Naive thymus-derived CD4-positive, alpha-beta T cell (primary cell): ENCODE measurements at regions not wholly inside any gene's neighbourhood (a gene's known extent, or its start where the extent isn't known, plus 50 kb on each side); places are given as distances from the start of the nearest gene placed in this dataset.

ENCODE experiments used
- ATAC-seq: fragments of 150-1000 bp; cut with Tn5 transposase; 2 replicates; pipeline ENCODE4 v1.10.0; 2021; ENCODE audit warnings: mild to moderate bottlenecking, moderate library complexity
- CTCF ChIA-PET: fragments of 350-600 bp; sonication (Branson Sonifier 250); formaldehyde crosslinking; loops from one replicate; lab custom pipeline; 2021; ENCODE audit warnings: antibody characterized with exemption; lab: Charles Lee
- POLR2A ChIA-PET: fragments of 350-600 bp; sonication (Branson Sonifier 250); formaldehyde crosslinking; loops from one replicate; lab custom pipeline; 2021; ENCODE audit warnings: antibody characterized with exemption, inconsistent platforms; lab: Charles Lee
- DNase-seq, 9 donors: peaks; one replicate each; pipeline versions ENCODE4 v3.0.0 to v3.0.0-alpha.2; 2020 to 2022; ENCODE audit warnings: mixed read lengths in 1 of 9
- H3K27ac ChIP-seq: one replicate; pipeline ENCODE4 v1.7.0; 2013; ENCODE audit warnings: mild to moderate bottlenecking, low read depth, low read length, moderate library complexity
- H3K27me3 ChIP-seq, 2 donors: one replicate each; pipeline ENCODE4 v1.7.0; 2013; ENCODE audit warnings: low read length in 2 of 2, mild to moderate bottlenecking in 2 of 2, moderate library complexity in 2 of 2; ENCODE audit not compliant: control insufficient read depth in 2 of 2, insufficient read depth in 2 of 2
- H3K36me3 ChIP-seq, 3 experiments: 1 replicate in 2 of 3; 2 replicates in 1 of 3; pipeline ENCODE4 v1.7.0; 2013; ENCODE audit warnings: low read length in 3 of 3, mild to moderate bottlenecking in 3 of 3, moderate library complexity in 1 of 3; ENCODE audit not compliant: insufficient read depth in 3 of 3, control insufficient read depth in 2 of 3
- H3K4me1 ChIP-seq, 2 donors: one replicate each; pipeline ENCODE4 v1.7.0; 2013; ENCODE audit warnings: low read length in 2 of 2, mild to moderate bottlenecking in 2 of 2, moderate library complexity in 1 of 2; ENCODE audit not compliant: control insufficient read depth in 2 of 2, insufficient read depth in 2 of 2
- H3K4me3 ChIP-seq: 2 replicates; pipeline ENCODE4 v1.7.0; 2013; ENCODE audit warnings: mild to moderate bottlenecking, low read length
- H3K9me3 ChIP-seq, 3 experiments: 1 replicate in 2 of 3; 2 replicates in 1 of 3; pipeline ENCODE4 v1.7.0; 2013; ENCODE audit warnings: low read length in 3 of 3; ENCODE audit not compliant: control insufficient read depth in 2 of 3
- H3K27ac Mint-ChIP-seq, 9 donors: one replicate each; pipeline ENCODE4 v1.8.0; 2020 to 2022; ENCODE audit warnings: mixed read lengths in 9 of 9, mild to moderate bottlenecking in 8 of 9, moderate library complexity in 5 of 9, inconsistent platforms in 2 of 9
- H3K27me3 Mint-ChIP-seq, 5 donors: one replicate each; pipeline ENCODE4 v1.8.0; 2021 to 2022; ENCODE audit warnings: mixed read lengths in 5 of 5, mild to moderate bottlenecking in 1 of 5
- H3K36me3 Mint-ChIP-seq, 5 donors: one replicate each; pipeline ENCODE4 v1.8.0; 2020 to 2022; ENCODE audit warnings: mixed read lengths in 5 of 5, mild to moderate bottlenecking in 3 of 5, inconsistent platforms in 1 of 5
- H3K4me1 Mint-ChIP-seq, 7 donors: one replicate each; pipeline ENCODE4 v1.8.0; 2020 to 2022; ENCODE audit warnings: mixed read lengths in 7 of 7, mild to moderate bottlenecking in 3 of 7, inconsistent platforms in 1 of 7
- H3K4me3 Mint-ChIP-seq, 10 donors: one replicate each; pipeline ENCODE4 v1.8.0; 2020 to 2022; ENCODE audit warnings: mild to moderate bottlenecking in 10 of 10, mixed read lengths in 10 of 10, moderate library complexity in 6 of 10, inconsistent platforms in 2 of 10
- H3K9me3 Mint-ChIP-seq, 11 donors: one replicate each; pipeline ENCODE4 v1.8.0; 2020 to 2022; ENCODE audit warnings: mixed read lengths in 11 of 11, mild to moderate bottlenecking in 4 of 11, inconsistent platforms in 1 of 11, moderate library complexity in 1 of 11
- intact Hi-C, 2 donors: fragments of 100-400 bp; cut with micrococcal nuclease; formaldehyde crosslinking; loops; one replicate each; pipeline ENCODE4 v1.15.1; 2023

DNA sequence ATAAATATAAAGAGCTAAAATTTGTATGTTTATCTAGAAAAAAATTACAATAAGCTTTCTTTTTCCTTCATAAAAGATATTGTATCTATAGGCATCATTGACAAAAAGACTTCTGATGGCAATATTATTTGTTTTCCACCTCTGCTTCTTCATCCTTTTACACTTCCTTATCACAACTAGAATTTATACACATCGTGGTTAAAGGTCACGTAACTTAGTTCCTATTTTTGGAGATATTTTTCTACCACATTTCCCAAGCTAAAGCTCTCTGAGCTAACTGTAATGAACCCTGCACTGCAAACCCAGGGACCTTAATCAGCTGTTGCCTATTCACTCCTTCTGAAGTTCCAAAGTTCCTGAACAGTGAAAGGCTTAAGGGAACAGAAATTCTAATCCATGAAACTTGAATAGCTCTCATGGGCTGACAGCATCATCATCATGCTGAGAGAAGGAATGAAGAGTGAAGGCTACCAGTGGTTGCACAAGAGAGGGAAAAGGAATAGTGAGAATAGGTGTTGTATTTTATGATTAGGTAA is 106.1 kb upstream of the SLC13A1 start:
- no peak overlapping the region for H3K27ac Mint-ChIP-seq
- no peaks in the 10 kb centered on the region for H3K27me3 ChIP-seq
- intact Hi-C loops: no loop called here
- ChIA-PET POLR2A (no interaction called here), CTCF (interaction anchor here (0.6 kb wide), 1 partner anchor 16 kb away, joined by 6 read pairs; no protein-coding TSS in a partner anchor)
- H3K36me3 ChIP-seq: no peaks in the 10 kb centered on the region
- no peak overlapping the region for H3K4me3 ChIP-seq
- no peak overlapping the region for H3K4me3 Mint-ChIP-seq
- no peaks in the 10 kb centered on the region for H3K4me1 Mint-ChIP-seq
- ATAC-seq (no peak), DNase-seq (no peak)
- H3K9me3 ChIP-seq: no peaks in the 10 kb centered on the region
- peaks cover 0 to 19% (median 3%) of the 10 kb centered on the region in 11 donors for H3K9me3 Mint-ChIP-seq
- H3K27ac ChIP-seq: no peak overlapping the region
- no peaks in the 10 kb centered on the region for H3K36me3 Mint-ChIP-seq
- H3K4me1 ChIP-seq: no peaks in the 10 kb centered on the region
- no peaks in the 10 kb centered on the region for H3K27me3 Mint-ChIP-seq

GRCh38 chr7:123303926-123304325 is 104.2 kb upstream of the SLC13A1 start:
- Histone ChIP-seq H3K4me3 (no peak overlapping the region), H3K27me3 (no peaks in the 10 kb centered on the region), H3K4me1 (no peaks in the 10 kb centered on the region), H3K27ac (no peak overlapping the region), H3K9me3 (no peaks in the 10 kb centered on the region), H3K36me3 (no peaks in the 10 kb centered on the region)
- Mint-ChIP-seq H3K27me3 (no peaks in the 10 kb centered on the region), H3K4me1 (no peaks in the 10 kb centered on the region), H3K9me3 (peaks cover 0 to 33% (median 7%) of the 10 kb centered on the region in 11 donors), H3K27ac (no peak overlapping the region), H3K4me3 (no peak overlapping the region), H3K36me3 (no peaks in the 10 kb centered on the region)
- DNase-seq (no peak), ATAC-seq (no peak)
- ChIA-PET CTCF (no interaction called here), POLR2A (no interaction called here)
- intact Hi-C loops: no loop called here

GRCh38 chr7:123296965-123297364 is 97.2 kb upstream of the SLC13A1 start:
- ATAC-seq (no peak), DNase-seq (no peak)
- H3K27ac Mint-ChIP-seq: no peak overlapping the region
- H3K36me3 ChIP-seq: no peaks in the 10 kb centered on the region
- H3K4me3 ChIP-seq: no peak overlapping the region
- H3K9me3 ChIP-seq: no peaks in the 10 kb centered on the region
- H3K4me1 Mint-ChIP-seq: no peaks in the 10 kb centered on the region
- no peaks in the 10 kb centered on the region for H3K36me3 Mint-ChIP-seq
- no peak overlapping the region for H3K27ac ChIP-seq
- no peaks in the 10 kb centered on the region for H3K4me1 ChIP-seq
- peaks cover 0 to 31% (median 8%) of the 10 kb centered on the region in 11 donors for H3K9me3 Mint-ChIP-seq
- H3K27me3 Mint-ChIP-seq: no peaks in the 10 kb centered on the region
- no peaks in the 10 kb centered on the region for H3K27me3 ChIP-seq
- intact Hi-C loops: no loop called here
- CTCF ChIA-PET: interaction anchor here (0.5 kb wide), 1 partner anchor 494 kb away, joined by 4 read pairs; no protein-coding TSS in a partner anchor
- POLR2A ChIA-PET: no interaction called here
- H3K4me3 Mint-ChIP-seq: no peak overlapping the region

DNA sequence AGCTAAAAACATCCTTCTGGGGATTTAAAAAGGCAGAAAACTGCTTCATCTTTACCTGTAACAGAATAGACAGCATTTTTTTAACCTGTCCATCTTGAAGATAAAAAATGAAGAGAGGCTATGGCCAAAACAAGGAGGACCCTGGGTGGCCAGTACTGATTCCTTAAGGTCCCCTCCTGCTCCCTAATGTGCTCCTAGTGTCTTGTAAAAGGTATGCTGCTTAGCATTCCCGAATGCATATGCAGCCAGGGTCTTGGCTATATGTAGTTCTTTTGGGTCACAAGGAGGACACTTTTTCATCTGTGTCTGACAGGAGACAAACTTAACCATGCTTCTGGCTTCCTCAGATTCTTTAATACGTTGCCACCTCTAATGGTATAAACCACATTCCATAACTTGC is 93.9 kb upstream of the SLC13A1 start:
- Histone ChIP-seq H3K9me3 (no peaks in the 10 kb centered on the region), H3K27ac (no peak overlapping the region), H3K27me3 (no peaks in the 10 kb centered on the region), H3K4me3 (no peak overlapping the region), H3K4me1 (no peaks in the 10 kb centered on the region), H3K36me3 (no peaks in the 10 kb centered on the region)
- Mint-ChIP-seq H3K36me3 (no peaks in the 10 kb centered on the region), H3K9me3 (peaks cover 0 to 9% (median 4%) of the 10 kb centered on the region in 11 donors), H3K4me1 (no peaks in the 10 kb centered on the region), H3K27me3 (no peaks in the 10 kb centered on the region), H3K27ac (no peak overlapping the region), H3K4me3 (no peak overlapping the region)
- POLR2A ChIA-PET: no interaction called here
- CTCF ChIA-PET: no interaction called here
- intact Hi-C loops: no loop called here
- ATAC-seq (no peak), DNase-seq (no peak)

DNA sequence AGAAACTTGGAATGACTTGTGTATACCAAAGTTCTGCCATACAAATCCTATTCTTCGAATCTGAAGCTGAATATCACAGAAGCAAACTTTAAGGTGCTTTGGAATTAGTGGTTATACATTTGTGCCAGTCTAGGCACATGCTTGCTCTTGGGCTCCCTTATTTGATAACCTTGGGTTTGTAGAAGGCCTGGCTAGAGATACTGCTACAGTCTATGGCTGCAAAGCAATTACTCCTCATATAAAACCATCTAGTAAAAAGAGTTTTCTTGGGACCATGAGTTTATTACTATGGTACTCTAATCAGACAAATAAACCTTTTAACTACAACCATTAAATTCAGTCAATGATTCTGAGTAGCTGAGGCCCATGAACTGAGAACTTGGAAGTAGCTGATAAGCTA is 92.5 kb upstream of the SLC13A1 start:
- DNase-seq (no peak), ATAC-seq (no peak)
- Mint-ChIP-seq H3K36me3 (no peaks in the 10 kb centered on the region), H3K4me1 (no peaks in the 10 kb centered on the region), H3K27ac (no peak overlapping the region), H3K4me3 (no peak overlapping the region), H3K27me3 (no peaks in the 10 kb centered on the region), H3K9me3 (peaks cover 0 to 9% (median 4%) of the 10 kb centered on the region in 11 donors)
- intact Hi-C loops: no loop called here
- POLR2A ChIA-PET: no interaction called here
- CTCF ChIA-PET: no interaction called here
- no peaks in the 10 kb centered on the region for H3K4me1 ChIP-seq
- no peaks in the 10 kb centered on the region for H3K27me3 ChIP-seq
- H3K9me3 ChIP-seq: no peaks in the 10 kb centered on the region
- H3K27ac ChIP-seq: no peak overlapping the region
- H3K36me3 ChIP-seq: no peaks in the 10 kb centered on the region
- H3K4me3 ChIP-seq: no peak overlapping the region

DNA sequence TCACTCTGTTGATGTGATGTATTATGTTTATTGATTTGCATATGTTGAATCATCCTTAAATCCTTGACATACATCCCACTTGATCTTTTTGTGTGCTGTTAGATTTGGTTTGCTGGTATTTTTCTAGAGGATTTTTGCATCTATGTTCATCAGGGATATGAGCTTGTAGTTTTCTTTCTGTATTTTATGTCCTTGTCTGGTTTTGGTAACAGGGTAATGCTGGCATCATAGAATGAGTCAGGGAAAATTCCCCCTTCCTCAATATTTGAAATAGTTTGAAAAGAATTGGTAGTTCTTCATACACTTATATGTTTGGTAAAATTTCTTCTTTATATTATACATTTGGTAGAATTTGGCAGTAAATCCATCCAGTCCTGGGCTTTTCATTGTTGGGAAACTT is 89.4 kb upstream of the SLC13A1 start:
- no peaks in the 10 kb centered on the region for H3K27me3 Mint-ChIP-seq
- H3K27me3 ChIP-seq: no peaks in the 10 kb centered on the region
- no peaks in the 10 kb centered on the region for H3K4me1 Mint-ChIP-seq
- H3K4me3 ChIP-seq: no peak overlapping the region
- ATAC-seq (no peak), DNase-seq (no peak)
- no peaks in the 10 kb centered on the region for H3K36me3 Mint-ChIP-seq
- CTCF ChIA-PET: no interaction called here
- peaks cover 0 to 9% (median 0%) of the 10 kb centered on the region in 11 donors for H3K9me3 Mint-ChIP-seq
- no peaks in the 10 kb centered on the region for H3K36me3 ChIP-seq
- H3K4me3 Mint-ChIP-seq: no peak overlapping the region
- no peaks in the 10 kb centered on the region for H3K9me3 ChIP-seq
- H3K27ac Mint-ChIP-seq: no peak overlapping the region
- H3K4me1 ChIP-seq: no peaks in the 10 kb centered on the region
- intact Hi-C loops: no loop called here
- no peak overlapping the region for H3K27ac ChIP-seq
- POLR2A ChIA-PET: no interaction called here

DNA sequence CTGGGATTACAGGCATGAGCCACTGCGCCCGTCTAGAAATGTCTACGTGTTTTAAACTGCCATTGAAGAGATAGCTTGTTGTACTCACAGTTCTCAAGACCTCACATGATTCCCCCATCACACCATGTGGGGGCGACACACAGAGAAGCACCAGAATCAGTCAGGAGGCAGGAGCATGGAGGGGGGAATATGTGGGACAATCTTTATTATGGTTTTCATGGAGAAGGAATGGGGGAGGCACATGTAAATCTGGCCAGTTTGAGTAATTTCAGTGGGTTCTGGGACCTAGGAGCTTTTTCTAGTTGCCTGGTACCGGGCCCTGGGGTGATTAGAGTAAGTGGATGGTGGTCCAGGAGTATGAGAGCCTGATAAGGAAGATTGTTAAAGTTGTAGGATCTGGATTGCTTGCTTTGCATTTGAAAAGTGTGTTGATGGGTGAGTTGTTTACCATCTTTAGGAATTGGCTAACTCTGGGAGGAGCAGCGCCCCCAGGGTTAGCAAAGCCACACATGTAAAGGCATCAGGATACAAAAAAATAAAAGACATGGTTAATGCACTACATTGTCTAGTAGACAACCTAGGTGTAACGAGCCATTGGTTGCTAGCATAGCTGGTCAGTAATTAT is 85.4 kb upstream of the SLC13A1 start:
- ATAC-seq: no peak
- Mint-ChIP-seq H3K36me3 (no peaks in the 10 kb centered on the region), H3K4me1 (no peaks in the 10 kb centered on the region), H3K9me3 (peaks cover 0 to 5% (median 0%) of the 10 kb centered on the region in 11 donors), H3K27ac (no peak overlapping the region), H3K4me3 (no peak overlapping the region), H3K27me3 (no peaks in the 10 kb centered on the region)
- Histone ChIP-seq H3K27me3 (no peaks in the 10 kb centered on the region), H3K4me3 (no peak overlapping the region), H3K9me3 (no peaks in the 10 kb centered on the region), H3K36me3 (no peaks in the 10 kb centered on the region), H3K4me1 (no peaks in the 10 kb centered on the region), H3K27ac (no peak overlapping the region)
- POLR2A ChIA-PET: no interaction called here
- CTCF ChIA-PET: no interaction called here
- no peak for DNase-seq
- intact Hi-C loops: no loop called here
